Mesothelial cell of epicardium (in vitro differentiated cells): ENCODE measurements at regions not wholly inside any gene's neighbourhood (a gene's known extent, or its start where the extent isn't known, plus 50 kb on each side); places are given as distances from the start of the nearest gene placed in this dataset.

Experiments used
- DNase-seq, 2 experiments: peaks; one replicate each; pipeline ENCODE4 v3.0.0; 2021; ENCODE audit warnings: low spot score in 2 of 2; ENCODE audit not compliant: unreplicated experiment in 2 of 2
- H3K27ac Mint-ChIP-seq: 2 replicates; pipeline ENCODE4 v1.8.0; 2021; ENCODE audit warnings: mixed read lengths
- H3K27me3 Mint-ChIP-seq: 2 replicates; pipeline ENCODE4 v1.8.0; 2021; ENCODE audit warnings: low read depth, mixed read lengths
- H3K36me3 Mint-ChIP-seq: 2 replicates; pipeline ENCODE4 v1.8.0; 2021; ENCODE audit warnings: mixed read lengths
- H3K4me1 Mint-ChIP-seq: 2 replicates; pipeline ENCODE4 v1.8.0; 2021; ENCODE audit warnings: mixed read lengths
- H3K4me3 Mint-ChIP-seq: 2 replicates; pipeline ENCODE4 v1.8.0; 2021; ENCODE audit warnings: mild to moderate bottlenecking, moderate library complexity, mixed read lengths
- H3K9me3 Mint-ChIP-seq: 2 replicates; pipeline ENCODE4 v1.8.0; 2021; ENCODE audit warnings: mixed read lengths
- TF ChIP-seq, protein P1 (sequence below): fragments of 200-600 bp; sonication (generic); IDR thresholded peaks from one replicate; pipeline ENCODE4 v1.5.0; 2021; ENCODE audit warnings: antibody characterized with exemption; ENCODE audit not compliant: unreplicated experiment

DNA sequence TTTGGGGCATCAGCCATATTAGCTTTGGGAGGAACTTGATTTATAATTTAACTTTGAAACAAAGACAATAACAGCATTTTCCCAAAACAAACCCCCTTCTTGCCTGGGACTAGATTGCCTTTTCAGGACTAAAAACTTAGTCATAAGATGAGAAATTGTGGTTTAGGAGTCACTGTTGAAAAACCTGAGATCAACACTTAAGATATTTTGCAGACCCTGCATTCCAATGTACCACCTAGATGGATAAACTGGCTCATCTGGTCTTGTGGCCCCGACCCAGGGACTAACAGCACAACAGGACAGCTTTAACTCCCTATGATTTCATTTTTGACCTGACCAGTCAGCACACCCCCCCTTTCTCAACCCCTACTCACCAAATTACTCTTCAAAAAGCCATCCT, 1165.4 kb downstream of the XPNPEP1 start:
- no peaks in the 10 kb centered on the region for H3K36me3 Mint-ChIP-seq
- H3K4me3 Mint-ChIP-seq = no peak overlapping the region
- TF ChIP-seq, protein P1, sequence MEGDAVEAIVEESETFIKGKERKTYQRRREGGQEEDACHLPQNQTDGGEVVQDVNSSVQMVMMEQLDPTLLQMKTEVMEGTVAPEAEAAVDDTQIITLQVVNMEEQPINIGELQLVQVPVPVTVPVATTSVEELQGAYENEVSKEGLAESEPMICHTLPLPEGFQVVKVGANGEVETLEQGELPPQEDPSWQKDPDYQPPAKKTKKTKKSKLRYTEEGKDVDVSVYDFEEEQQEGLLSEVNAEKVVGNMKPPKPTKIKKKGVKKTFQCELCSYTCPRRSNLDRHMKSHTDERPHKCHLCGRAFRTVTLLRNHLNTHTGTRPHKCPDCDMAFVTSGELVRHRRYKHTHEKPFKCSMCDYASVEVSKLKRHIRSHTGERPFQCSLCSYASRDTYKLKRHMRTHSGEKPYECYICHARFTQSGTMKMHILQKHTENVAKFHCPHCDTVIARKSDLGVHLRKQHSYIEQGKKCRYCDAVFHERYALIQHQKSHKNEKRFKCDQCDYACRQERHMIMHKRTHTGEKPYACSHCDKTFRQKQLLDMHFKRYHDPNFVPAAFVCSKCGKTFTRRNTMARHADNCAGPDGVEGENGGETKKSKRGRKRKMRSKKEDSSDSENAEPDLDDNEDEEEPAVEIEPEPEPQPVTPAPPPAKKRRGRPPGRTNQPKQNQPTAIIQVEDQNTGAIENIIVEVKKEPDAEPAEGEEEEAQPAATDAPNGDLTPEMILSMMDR = no peak
- no peaks in the 10 kb centered on the region for H3K4me1 Mint-ChIP-seq
- DNase-seq = no peak
- H3K27me3 Mint-ChIP-seq = no peaks in the 10 kb centered on the region
- no peak overlapping the region for H3K27ac Mint-ChIP-seq
- no peaks in the 10 kb centered on the region for H3K9me3 Mint-ChIP-seq

DNA sequence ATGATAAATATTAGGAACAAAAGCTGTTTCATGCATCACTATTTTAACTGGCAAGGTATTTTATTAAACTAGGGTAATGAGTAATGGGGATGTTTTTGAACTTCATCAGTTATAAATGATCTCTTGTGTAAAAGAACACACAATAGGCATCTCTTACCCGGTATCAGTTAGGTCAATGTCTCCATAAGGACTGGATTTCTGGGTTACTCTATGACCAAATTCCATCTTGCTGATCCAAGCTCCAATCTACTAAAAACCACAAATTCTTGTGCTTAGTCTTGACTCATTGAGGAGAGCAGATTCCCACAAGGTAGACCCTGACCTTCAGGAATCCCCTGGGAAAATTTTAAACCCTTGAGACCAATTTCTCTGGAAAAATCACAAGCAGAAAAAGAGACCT, 1167.7 kb downstream of the XPNPEP1 start:
- H3K9me3 Mint-ChIP-seq = no peaks in the 10 kb centered on the region
- no peak for DNase-seq
- TF ChIP-seq, protein P1 = no peak
- H3K4me3 Mint-ChIP-seq = no peak overlapping the region
- no peaks in the 10 kb centered on the region for H3K27me3 Mint-ChIP-seq
- no peaks in the 10 kb centered on the region for H3K4me1 Mint-ChIP-seq
- H3K36me3 Mint-ChIP-seq = no peaks in the 10 kb centered on the region
- no peak overlapping the region for H3K27ac Mint-ChIP-seq

DNA sequence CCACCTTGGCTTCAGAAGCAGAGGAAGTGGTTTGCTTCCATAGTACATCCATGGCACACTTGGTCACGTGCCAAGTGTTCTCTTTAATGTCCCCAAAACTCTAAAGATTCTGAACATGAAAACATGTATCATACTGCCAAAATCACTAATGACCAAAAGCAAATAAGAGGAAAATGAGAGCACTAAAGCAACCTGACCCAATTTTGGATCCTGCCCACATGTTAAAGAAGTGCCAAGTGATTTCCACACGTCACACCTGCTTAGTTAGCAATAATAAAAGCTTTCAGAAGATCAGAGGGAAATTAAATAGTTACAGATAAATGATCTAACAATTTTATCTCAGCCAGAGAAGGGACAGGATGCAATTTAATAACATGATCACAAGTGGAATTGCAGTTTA, 1170.0 kb downstream of the XPNPEP1 start:
- Mint-ChIP-seq H3K27me3 (no peaks in the 10 kb centered on the region), H3K27ac (no peak overlapping the region), H3K36me3 (no peaks in the 10 kb centered on the region), H3K9me3 (peaks cover under 1% of the 10 kb centered on the region), H3K4me1 (no peaks in the 10 kb centered on the region), H3K4me3 (no peak overlapping the region)
- TF ChIP-seq, protein P1 = no peak
- DNase-seq = no peak

DNA sequence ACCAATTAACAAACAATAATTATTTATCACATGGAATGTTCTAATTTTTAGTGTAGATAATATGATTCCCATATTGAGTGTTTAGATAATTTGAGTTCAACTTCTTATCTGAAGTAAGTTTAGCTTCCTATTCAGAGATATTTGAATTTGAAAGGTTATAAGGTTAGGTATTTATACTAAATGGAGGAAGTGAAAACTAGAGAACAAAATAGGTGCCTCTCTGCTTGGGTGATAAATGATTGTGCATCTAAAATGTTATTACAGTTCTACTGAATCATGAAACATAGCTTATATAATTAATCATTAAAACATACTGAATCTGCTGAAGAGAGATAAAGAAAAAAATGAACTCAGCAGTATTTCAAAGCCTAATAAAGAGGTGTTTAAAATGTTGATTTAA, 1174.3 kb downstream of the XPNPEP1 start:
- peaks cover 8% of the 10 kb centered on the region for H3K9me3 Mint-ChIP-seq
- TF ChIP-seq, protein P1 = no peak
- DNase-seq = no peak
- H3K27me3 Mint-ChIP-seq = no peaks in the 10 kb centered on the region
- H3K4me3 Mint-ChIP-seq = no peak overlapping the region
- no peaks in the 10 kb centered on the region for H3K36me3 Mint-ChIP-seq
- no peak overlapping the region for H3K27ac Mint-ChIP-seq
- no peaks in the 10 kb centered on the region for H3K4me1 Mint-ChIP-seq

DNA sequence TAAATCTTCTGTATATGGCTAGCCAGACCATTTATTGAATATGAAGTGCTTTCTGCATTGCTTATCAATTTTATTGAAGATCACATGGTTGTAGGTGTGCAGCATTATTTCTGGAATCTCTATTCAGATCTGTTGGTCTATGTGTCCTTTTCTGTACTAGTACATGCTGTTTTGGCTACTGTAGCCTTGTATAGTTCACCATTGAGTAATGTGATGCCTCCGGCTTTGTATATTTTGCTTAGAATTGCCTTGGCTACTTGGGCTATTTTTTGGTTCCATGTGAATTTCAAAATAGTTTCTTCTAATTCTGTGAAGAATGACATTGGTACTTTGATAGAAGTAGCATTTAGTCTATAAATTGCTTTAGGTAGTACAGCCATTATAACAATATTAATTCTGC, 1187.2 kb downstream of the XPNPEP1 start:
- Mint-ChIP-seq H3K27ac (no peak overlapping the region), H3K4me3 (no peak overlapping the region), H3K4me1 (peaks cover 8% of the 10 kb centered on the region), H3K27me3 (no peaks in the 10 kb centered on the region), H3K36me3 (no peaks in the 10 kb centered on the region), H3K9me3 (peaks cover 39% of the 10 kb centered on the region)
- TF ChIP-seq, protein P1 = no peak
- DNase-seq = no peak

DNA sequence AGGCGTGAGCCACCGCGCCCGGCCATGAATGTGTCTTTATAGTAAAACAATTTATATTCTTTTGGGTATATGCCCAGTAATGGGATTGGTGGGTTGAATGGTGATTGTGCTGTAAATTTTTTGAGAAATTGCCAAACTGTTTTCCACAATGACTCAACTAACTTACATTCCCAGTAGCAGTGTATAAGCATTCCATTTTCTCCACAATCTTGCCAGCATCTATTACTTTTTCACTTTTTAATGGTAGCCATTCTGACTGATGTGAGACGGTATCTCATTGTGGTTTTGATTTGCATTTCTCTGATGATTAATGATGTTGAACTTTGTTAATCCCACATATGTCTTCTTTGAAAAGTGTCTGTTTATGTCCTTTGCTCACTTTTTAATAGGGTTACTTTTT, 1187.9 kb downstream of the XPNPEP1 start:
- peaks cover 39% of the 10 kb centered on the region for H3K9me3 Mint-ChIP-seq
- DNase-seq = no peak

More for the DNA sequence above, 1187.9 kb downstream of the XPNPEP1 start:
- Mint-ChIP-seq H3K4me3 (no peak overlapping the region), H3K27me3 (no peaks in the 10 kb centered on the region), H3K27ac (no peak overlapping the region), H3K36me3 (no peaks in the 10 kb centered on the region), H3K4me1 (peaks cover 8% of the 10 kb centered on the region)
- TF ChIP-seq, protein P1 = no peak
